Keratinocyte (primary cell): ENCODE measurements at regions not wholly inside any gene's neighbourhood (a gene's known extent, or its start where the extent isn't known, plus 50 kb on each side); places are given as distances from the start of the nearest gene placed in this dataset.

ENCODE experiments used
- DNase-seq: peaks from one replicate; pipeline ENCODE4 v3.0.0-alpha.2; 2011; ENCODE audit warnings: low read depth, missing footprints, low spot score
- FAIRE-seq: peaks from 2 replicates; lab custom pipeline; 2011; peaks lifted over from hg19 to GRCh38; lab: Jason Lieb, UNC
- H2AFZ ChIP-seq: 2 replicates; pipeline ENCODE4 v1.6.0; 2012; ENCODE audit warnings: low read length, control low read depth, inconsistent platforms; ENCODE audit not compliant: control insufficient read depth
- H3K27ac ChIP-seq: 2 replicates; pipeline ENCODE4 v1.5.1; 2011; ENCODE audit warnings: low read length; ENCODE audit not compliant: control insufficient read depth, insufficient read depth
- H3K27me3 ChIP-seq: 3 replicates; pipeline ENCODE4 v1.6.0; 2011; ENCODE audit warnings: low read length; ENCODE audit not compliant: control insufficient read depth, insufficient read depth; ENCODE audit errors: extremely low read depth
- H3K36me3 ChIP-seq, 2 experiments: 2 replicates in 1 of 2; 3 replicates in 1 of 2; pipeline ENCODE4 v1.5.1; 2011; ENCODE audit warnings: low read length in 2 of 2, mild to moderate bottlenecking in 1 of 2; ENCODE audit not compliant: control insufficient read depth in 2 of 2, insufficient read depth in 2 of 2; ENCODE audit errors: extremely low read depth in 1 of 2
- H3K4me1 ChIP-seq: 3 replicates; pipeline ENCODE4 v1.5.1; 2011; ENCODE audit warnings: low read length; ENCODE audit not compliant: control insufficient read depth, insufficient read depth; ENCODE audit errors: extremely low read depth
- H3K4me2 ChIP-seq: 3 replicates; pipeline ENCODE4 v1.6.0; 2011; ENCODE audit warnings: low read depth, low read length; ENCODE audit not compliant: control insufficient read depth, insufficient read depth; ENCODE audit errors: extremely low read depth
- H3K4me3 ChIP-seq, 3 experiments: fragments of 200-600 bp in 1 of 3; sonication (generic) in 1 of 3; 2 replicates in 2 of 3; 3 replicates in 1 of 3; pipeline ENCODE4 v1.5.1; 2011 to 2016; ENCODE audit warnings: low read length in 3 of 3, mild to moderate bottlenecking in 3 of 3, control low read depth in 2 of 3, inconsistent platforms in 1 of 3, low read depth in 1 of 3, mixed read lengths in 1 of 3, mixed run types in 1 of 3, moderate library complexity in 1 of 3; ENCODE audit not compliant: control insufficient read depth in 2 of 3, insufficient read depth in 2 of 3; ENCODE audit errors: extremely low read depth in 1 of 3
- H3K79me2 ChIP-seq: 2 replicates; pipeline ENCODE4 v1.6.0; 2012; ENCODE audit warnings: low read length; ENCODE audit not compliant: control insufficient read depth, insufficient read depth
- H3K9ac ChIP-seq: 3 replicates; pipeline ENCODE4 v1.6.0; 2011; ENCODE audit warnings: low read length; ENCODE audit not compliant: control insufficient read depth, insufficient read depth; ENCODE audit errors: extremely low read depth
- H3K9me1 ChIP-seq: 3 replicates; pipeline ENCODE4 v1.6.0; 2011; ENCODE audit warnings: low read length; ENCODE audit not compliant: control insufficient read depth, insufficient read depth; ENCODE audit errors: extremely low read depth
- H3K9me3 ChIP-seq: 2 replicates; pipeline ENCODE4 v1.5.1; 2012; ENCODE audit warnings: low read depth, low read length; ENCODE audit not compliant: control insufficient read depth
- H4K20me1 ChIP-seq: 3 replicates; pipeline ENCODE4 v1.6.0; 2011; ENCODE audit warnings: low read length; ENCODE audit not compliant: control insufficient read depth, insufficient read depth; ENCODE audit errors: extremely low read depth
- CTCF ChIP-seq, 3 experiments: IDR thresholded peaks in 1 of 3; conservative IDR thresholded peaks in 1 of 3; optimal IDR thresholded peaks in 1 of 3; 2 replicates in 2 of 3; 3 replicates in 1 of 3; pipeline versions ENCODE3 to v1.5.1; 2011; ENCODE audit warnings: low read length in 3 of 3, mild to moderate bottlenecking in 3 of 3, moderate library complexity in 2 of 3, control low read depth in 1 of 3, inconsistent platforms in 1 of 3; ENCODE audit not compliant: insufficient read depth in 2 of 3; ENCODE audit errors: extremely low read depth in 1 of 3
- EZH2 ChIP-seq: IDR thresholded peaks from one replicate; pipeline ENCODE4 v1.6.1; 2012; ENCODE audit warnings: inconsistent platforms, mild to moderate bottlenecking, low read length, moderate library complexity
- dilution Hi-C: fragments of 300-500 bp; cut with MboI; formaldehyde crosslinking; loops from one replicate; pipeline ENCODE4 v1.7.0; 2020; ENCODE audit warnings: low sequenced_read_pairs; ENCODE audit not compliant: extremely low pct_ligation_motif_present

DNA sequence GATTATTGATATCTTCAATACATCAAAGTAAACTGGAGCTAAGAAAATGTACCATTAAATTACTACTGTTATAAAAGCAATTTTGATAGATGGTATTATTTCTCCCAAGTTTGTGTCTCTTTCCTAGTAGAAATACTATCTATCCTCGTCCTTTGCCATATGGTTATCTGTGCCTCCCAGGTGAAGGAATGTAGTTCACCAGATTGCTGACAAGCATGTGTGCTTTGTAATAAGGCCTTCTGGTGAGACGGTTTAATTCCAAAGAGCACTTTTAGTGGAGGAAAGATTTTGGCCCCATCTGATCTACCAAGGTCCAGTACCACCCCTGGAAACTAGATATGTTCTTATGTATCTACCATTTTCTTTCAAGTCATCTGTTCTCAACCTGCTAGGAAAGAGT, 243.6 kb downstream of the DLEU7 start:
- H3K4me1 ChIP-seq: no peaks in the 10 kb centered on the region
- no peak overlapping the region for H2AFZ ChIP-seq
- no peak for TF ChIP-seq CTCF (optimal IDR thresholded peaks at IDR 0.05 in 1 of 3, IDR thresholded peaks at IDR 0.05 in 1 of 3, conservative IDR thresholded peaks at IDR 0.05 in 1 of 3; ENCODE audit: extremely low read depth in 1 of 3, insufficient read depth in 2 of 3, low read length in 3 of 3)
- TF ChIP-seq EZH2: no peak
- H3K79me2 ChIP-seq: no peaks in the 10 kb centered on the region
- dilution Hi-C loops: no loop called here
- no peaks in the 10 kb centered on the region for H4K20me1 ChIP-seq
- FAIRE-seq (no peak), DNase-seq (no peak)
- no peak overlapping the region for H3K9ac ChIP-seq
- no peaks in the 10 kb centered on the region for H3K27me3 ChIP-seq
- H3K9me1 ChIP-seq: no peaks in the 10 kb centered on the region
- H3K9me3 ChIP-seq: no peaks in the 10 kb centered on the region
- H3K4me2 ChIP-seq: no peak overlapping the region
- no peak overlapping the region for H3K27ac ChIP-seq
- no peaks in the 10 kb centered on the region for H3K36me3 ChIP-seq
- H3K4me3 ChIP-seq: no peak overlapping the region

DNA sequence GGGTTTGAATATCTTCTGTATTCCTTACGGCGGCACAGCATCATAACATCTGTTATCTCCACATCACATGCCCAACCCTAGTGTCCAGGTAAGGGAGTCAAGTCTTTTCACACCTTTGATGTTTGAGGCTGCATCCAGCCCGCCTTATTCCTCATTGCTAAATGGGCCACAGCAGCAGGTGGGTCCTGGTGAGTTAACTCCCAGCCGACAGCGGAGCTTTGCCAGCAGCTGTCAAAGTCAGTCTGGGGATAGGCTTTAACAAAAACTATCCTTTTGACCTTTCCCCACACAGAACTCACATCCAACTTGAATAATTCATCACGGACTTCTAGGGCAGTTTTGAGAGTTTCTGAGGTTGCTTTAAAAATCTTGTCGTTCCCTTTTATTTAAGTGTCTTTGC, 235.1 kb downstream of the DLEU7 start:
- DNase-seq (no peak), FAIRE-seq (no peak)
- Histone ChIP-seq H3K27ac (no peak overlapping the region), H3K4me2 (no peak overlapping the region), H3K9me1 (no peaks in the 10 kb centered on the region), H3K36me3 (no peaks in the 10 kb centered on the region), H3K9ac (no peak overlapping the region), H3K79me2 (no peaks in the 10 kb centered on the region), H3K4me1 (no peaks in the 10 kb centered on the region), H3K9me3 (no peaks in the 10 kb centered on the region), H2AFZ (no peak overlapping the region), H3K27me3 (peaks cover 13% of the 10 kb centered on the region), H4K20me1 (no peaks in the 10 kb centered on the region), H3K4me3 (no peak overlapping the region)
- TF ChIP-seq EZH2 (no peak), CTCF (optimal IDR thresholded peaks at IDR 0.05 in 1 of 3, IDR thresholded peaks at IDR 0.05 in 1 of 3, conservative IDR thresholded peaks at IDR 0.05 in 1 of 3; ENCODE audit: extremely low read depth in 1 of 3, insufficient read depth in 2 of 3, low read length in 3 of 3) (no peak)
- dilution Hi-C loops: no loop called here
